Naive thymus-derived CD8-positive, alpha-beta T cell (primary cell): ENCODE measurements at regions not wholly inside any gene's neighbourhood (a gene's known extent, or its start where the extent isn't known, plus 50 kb on each side); places are given as distances from the start of the nearest gene placed in this dataset.
"Not testable (repeated sequence)": the region's sequence is repeated elsewhere in the genome, so short reads cannot be mapped to it uniquely, and the experiment has no call there.

Experiments
- ATAC-seq, 2 donors: fragments of 150-1000 bp; cut with Tn5 transposase in 1 of 2; sonication (Bioruptor Pico), chemical (Tn5 transposase) in 1 of 2; 1 replicate in 1 of 2; 2 replicates in 1 of 2; pipeline ENCODE4 v1.10.0; 2021; ENCODE audit warnings: mild to moderate bottlenecking in 2 of 2, moderate library complexity in 2 of 2
- POLR2A ChIA-PET: fragments of 350-600 bp; sonication (Branson Sonifier 250); formaldehyde crosslinking; loops from one replicate; lab custom pipeline; 2021; ENCODE audit warnings: antibody characterized with exemption; lab: Charles Lee
- DNase-seq, 10 donors: peaks; one replicate each; pipeline versions ENCODE4 v3.0.0 to v3.0.0-alpha.2; 2020 to 2022
- H3K27ac Mint-ChIP-seq, 10 donors: one replicate each; pipeline ENCODE4 v1.8.0; 2020 to 2022; ENCODE audit warnings: mild to moderate bottlenecking in 10 of 10, mixed read lengths in 10 of 10, moderate library complexity in 4 of 10, inconsistent platforms in 1 of 10
- H3K27me3 Mint-ChIP-seq, 5 donors: one replicate each; pipeline ENCODE4 v1.8.0; 2021 to 2022; ENCODE audit warnings: mixed read lengths in 5 of 5
- H3K36me3 Mint-ChIP-seq, 3 donors: one replicate each; pipeline ENCODE4 v1.8.0; 2020 to 2022; ENCODE audit warnings: mixed read lengths in 3 of 3, mild to moderate bottlenecking in 2 of 3, inconsistent platforms in 1 of 3
- H3K4me1 Mint-ChIP-seq, 4 donors: one replicate each; pipeline ENCODE4 v1.8.0; 2021 to 2022; ENCODE audit warnings: mixed read lengths in 4 of 4
- H3K4me3 Mint-ChIP-seq, 10 donors: one replicate each; pipeline ENCODE4 v1.8.0; 2020 to 2022; ENCODE audit warnings: mild to moderate bottlenecking in 10 of 10, mixed read lengths in 10 of 10, moderate library complexity in 6 of 10, inconsistent platforms in 1 of 10
- H3K9me3 Mint-ChIP-seq, 9 donors: one replicate each; pipeline ENCODE4 v1.8.0; 2020 to 2022; ENCODE audit warnings: mixed read lengths in 9 of 9, mild to moderate bottlenecking in 3 of 9, inconsistent platforms in 1 of 9, moderate library complexity in 1 of 9

- Mint-ChIP-seq H3K27me3 (peaks cover 0 to 4% (median 2%) of the 10 kb centered on the region in 5 donors), H3K4me1 (no peaks in the 10 kb centered on the region), H3K9me3 (peaks cover 0 to under 1% (median 0%) of the 10 kb centered on the region in 9 donors), H3K27ac (no peak overlapping the region), H3K4me3 (no peak overlapping the region), H3K36me3 (no peaks in the 10 kb centered on the region)
- DNase-seq: no peak
- ATAC-seq: no peak
- POLR2A ChIA-PET: no interaction called here
These were observed 836.3 kb upstream of the ACVR2A start for GRCh38 chr2:147008481-147008880.

- Mint-ChIP-seq H3K4me3 (no peak overlapping the region), H3K9me3 (peaks cover 0 to 1% (median 0%) of the 10 kb centered on the region in 9 donors)
These were observed 838.1 kb upstream of the ACVR2A start for GRCh38 chr2:147006736-147007141.

GRCh38 chr2:147003081-147003480 is 841.7 kb upstream of the ACVR2A start:
- H3K27me3 Mint-ChIP-seq: peaks cover 0 to 3% (median 2%) of the 10 kb centered on the region in 5 donors
- no peak overlapping the region for H3K4me3 Mint-ChIP-seq
- POLR2A ChIA-PET: no interaction called here
- ATAC-seq: no peak
- no peaks in the 10 kb centered on the region for H3K4me1 Mint-ChIP-seq
- H3K36me3 Mint-ChIP-seq: no peaks in the 10 kb centered on the region
- no peak overlapping the region for H3K27ac Mint-ChIP-seq
- peaks cover 0 to 11% (median 0%) of the 10 kb centered on the region in 9 donors for H3K9me3 Mint-ChIP-seq
- no peak for DNase-seq

More at GRCh38 chr2:147006736-147007141, 838.1 kb upstream of the ACVR2A start:
- peaks cover 0 to 4% (median 2%) of the 10 kb centered on the region in 5 donors for H3K27me3 Mint-ChIP-seq
- no peak for ATAC-seq
- H3K4me1 Mint-ChIP-seq: no peaks in the 10 kb centered on the region
- no peak for DNase-seq
- no peaks in the 10 kb centered on the region for H3K36me3 Mint-ChIP-seq
- POLR2A ChIA-PET: no interaction called here
- no peak overlapping the region for H3K27ac Mint-ChIP-seq

- ATAC-seq (no peak), DNase-seq (no peak)
- H3K27ac Mint-ChIP-seq: no peak overlapping the region
- POLR2A ChIA-PET: no interaction called here
- peaks cover 0 to 3% (median under 1%) of the 10 kb centered on the region in 5 donors for H3K27me3 Mint-ChIP-seq
- H3K4me1 Mint-ChIP-seq: no peaks in the 10 kb centered on the region
- H3K9me3 Mint-ChIP-seq: peaks cover 0 to 11% (median 0%) of the 10 kb centered on the region in 9 donors
- H3K36me3 Mint-ChIP-seq: no peaks in the 10 kb centered on the region
- H3K4me3 Mint-ChIP-seq: no peak overlapping the region
These were observed 842.6 kb upstream of the ACVR2A start for GRCh38 chr2:147002256-147002655.

GRCh38 chr2:147001061-147001460 is 843.8 kb upstream of the ACVR2A start:
- H3K36me3 Mint-ChIP-seq: no peaks in the 10 kb centered on the region
- H3K4me3 Mint-ChIP-seq: no peak overlapping the region
- H3K9me3 Mint-ChIP-seq: peaks cover 0 to 11% (median 0%) of the 10 kb centered on the region in 9 donors
- no peaks in the 10 kb centered on the region for H3K4me1 Mint-ChIP-seq
- ATAC-seq (no peak), DNase-seq (no peak)
- POLR2A ChIA-PET: no interaction called here
- H3K27me3 Mint-ChIP-seq: peaks cover 0 to 3% (median 0%) of the 10 kb centered on the region in 5 donors
- H3K27ac Mint-ChIP-seq: no peak overlapping the region

GRCh38 chr2:147000151-147000550 is 844.7 kb upstream of the ACVR2A start:
- not testable (repeated sequence) for H3K4me1 Mint-ChIP-seq

GRCh38 chr2:146997945-146998344 is 846.9 kb upstream of the ACVR2A start:
- no peak for DNase-seq
- no peak for ATAC-seq
- no peaks in the 10 kb centered on the region for H3K36me3 Mint-ChIP-seq
- no peak overlapping the region for H3K4me3 Mint-ChIP-seq
- H3K27me3 Mint-ChIP-seq: peaks cover 0 to 4% (median 2%) of the 10 kb centered on the region in 5 donors
- POLR2A ChIA-PET: no interaction called here
- H3K4me1 Mint-ChIP-seq: no peaks in the 10 kb centered on the region
- no peak overlapping the region for H3K27ac Mint-ChIP-seq
- peaks cover 0 to 11% (median 0%) of the 10 kb centered on the region in 9 donors for H3K9me3 Mint-ChIP-seq

More at GRCh38 chr2:147000151-147000550, 844.7 kb upstream of the ACVR2A start:
- H3K27ac Mint-ChIP-seq, H3K4me3 Mint-ChIP-seq, H3K36me3 Mint-ChIP-seq, H3K27me3 Mint-ChIP-seq, ATAC-seq, DNase-seq, POLR2A ChIA-PET: not testable (repeated sequence)
- H3K9me3 Mint-ChIP-seq: peaks cover 0 to 11% (median 0%) of the 10 kb centered on the region in 9 donors

- Mint-ChIP-seq H3K4me1 (no peaks in the 10 kb centered on the region), H3K27ac (no peak overlapping the region), H3K36me3 (no peaks in the 10 kb centered on the region), H3K9me3 (peaks cover 0 to 11% (median 0%) of the 10 kb centered on the region in 9 donors), H3K4me3 (no peak overlapping the region), H3K27me3 (peaks cover 0 to 4% (median 3%) of the 10 kb centered on the region in 5 donors)
- ATAC-seq (no peak), DNase-seq (no peak)
- POLR2A ChIA-PET: no interaction called here
These were observed 847.3 kb upstream of the ACVR2A start for GRCh38 chr2:146997488-146997887.

- POLR2A ChIA-PET: no interaction called here
- Mint-ChIP-seq H3K9me3 (peaks cover 0 to 5% (median 0%) of the 10 kb centered on the region in 9 donors), H3K4me3 (no peak overlapping the region), H3K27me3 (peaks cover 0 to 8% (median 2%) of the 10 kb centered on the region in 5 donors), H3K4me1 (no peaks in the 10 kb centered on the region), H3K36me3 (no peaks in the 10 kb centered on the region), H3K27ac (no peak overlapping the region)
- no peak for DNase-seq
- ATAC-seq: no peak
These were observed 850.6 kb upstream of the ACVR2A start for GRCh38 chr2:146994246-146994645.

GRCh38 chr2:146992466-146992865 is 852.4 kb upstream of the ACVR2A start:
- Mint-ChIP-seq H3K27me3 (peaks cover 0 to 7% (median 1%) of the 10 kb centered on the region in 5 donors), H3K36me3 (no peaks in the 10 kb centered on the region), H3K27ac (no peak overlapping the region), H3K4me3 (no peak overlapping the region), H3K4me1 (no peaks in the 10 kb centered on the region), H3K9me3 (no peaks in the 10 kb centered on the region)
- DNase-seq (no peak), ATAC-seq (no peak)
- POLR2A ChIA-PET: no interaction called here

GRCh38 chr2:146992057-146992456 is 852.8 kb upstream of the ACVR2A start:
- Mint-ChIP-seq H3K9me3 (no peaks in the 10 kb centered on the region), H3K27me3 (peaks cover 0 to 7% (median 1%) of the 10 kb centered on the region in 5 donors), H3K36me3 (no peaks in the 10 kb centered on the region), H3K4me3 (no peak overlapping the region), H3K4me1 (no peaks in the 10 kb centered on the region), H3K27ac (no peak overlapping the region)
- DNase-seq: no peak
- ATAC-seq: no peak
- POLR2A ChIA-PET: no interaction called here

- ATAC-seq: no peak
- Mint-ChIP-seq H3K9me3 (no peaks in the 10 kb centered on the region), H3K36me3 (no peaks in the 10 kb centered on the region), H3K27ac (no peak overlapping the region), H3K27me3 (peaks cover 0 to 7% (median 1%) of the 10 kb centered on the region in 5 donors), H3K4me1 (no peaks in the 10 kb centered on the region), H3K4me3 (no peak overlapping the region)
- POLR2A ChIA-PET: no interaction called here
- DNase-seq: no peak
These were observed 854.3 kb upstream of the ACVR2A start for GRCh38 chr2:146990311-146991054.

GRCh38 chr2:146989741-146990140 is 855.1 kb upstream of the ACVR2A start:
- POLR2A ChIA-PET: no interaction called here
- no peak overlapping the region for H3K4me3 Mint-ChIP-seq

More at GRCh38 chr2:146989741-146990140, 855.1 kb upstream of the ACVR2A start:
- H3K36me3 Mint-ChIP-seq: no peaks in the 10 kb centered on the region
- H3K27ac Mint-ChIP-seq: no peak overlapping the region
- ATAC-seq (no peak), DNase-seq (no peak)
- H3K4me1 Mint-ChIP-seq: no peaks in the 10 kb centered on the region
- no peaks in the 10 kb centered on the region for H3K9me3 Mint-ChIP-seq
- H3K27me3 Mint-ChIP-seq: peaks cover 0 to 7% (median 1%) of the 10 kb centered on the region in 5 donors
